ENCODE measurements at regions not wholly inside any gene's neighbourhood (a gene's known extent, or its start where the extent isn't known, plus 50 kb on each side); places are given as distances from the start of the nearest gene placed in this dataset.

DNA sequence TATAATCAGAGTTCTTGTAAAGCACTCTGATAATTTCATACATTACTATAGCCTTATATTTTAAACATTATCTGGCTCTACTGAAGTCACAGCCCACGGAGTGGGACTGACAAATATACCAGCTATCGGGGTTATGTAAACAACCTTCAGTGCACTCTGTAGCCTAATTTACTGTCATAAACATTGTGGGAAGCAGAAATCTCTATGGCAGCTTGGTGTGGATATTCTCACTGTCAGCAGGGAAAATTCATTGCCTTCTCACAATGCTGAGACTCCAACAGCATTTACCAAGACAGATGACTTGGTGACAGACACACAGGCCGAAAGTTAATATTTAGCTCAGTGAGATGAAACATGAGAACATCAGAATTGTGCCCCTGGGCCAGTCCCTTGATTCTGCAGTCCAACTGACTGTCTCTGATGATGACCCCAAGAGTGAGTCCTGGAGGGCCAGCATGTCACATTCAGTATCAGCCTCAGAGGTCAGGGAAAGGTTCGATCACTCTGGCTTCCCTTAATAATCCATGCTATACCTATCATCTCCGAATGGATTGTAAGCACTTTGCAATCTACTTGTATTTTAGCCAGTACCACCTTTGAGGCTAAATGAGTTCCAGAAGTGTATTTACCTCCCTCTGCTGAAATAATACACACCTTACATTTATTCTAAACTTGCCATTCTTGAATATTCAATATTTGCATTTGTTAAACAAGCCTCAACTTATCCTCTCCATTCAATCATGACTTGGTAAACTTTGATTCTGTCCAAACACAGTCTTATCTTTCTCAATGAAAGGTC, 146.2 kb upstream of the OSR1 start:
- TF ChIP-seq CTCF (IDR thresholded peaks at IDR 0.05), result no peak
- TF ChIP-seq POLR2A (IDR thresholded peaks at IDR 0.05), result no peak
- no peak for TF ChIP-seq POLR2AphosphoS5 (IDR thresholded peaks at IDR 0.05; ENCODE audit: insufficient read depth in 1 of 2, low read depth in 1 of 2)

Data from vagina (tissue), 2 donors.